ENCODE measurements at regions not wholly inside any gene's neighbourhood (a gene's known extent, or its start where the extent isn't known, plus 50 kb on each side); places are given as distances from the start of the nearest gene placed in this dataset.

DNA sequence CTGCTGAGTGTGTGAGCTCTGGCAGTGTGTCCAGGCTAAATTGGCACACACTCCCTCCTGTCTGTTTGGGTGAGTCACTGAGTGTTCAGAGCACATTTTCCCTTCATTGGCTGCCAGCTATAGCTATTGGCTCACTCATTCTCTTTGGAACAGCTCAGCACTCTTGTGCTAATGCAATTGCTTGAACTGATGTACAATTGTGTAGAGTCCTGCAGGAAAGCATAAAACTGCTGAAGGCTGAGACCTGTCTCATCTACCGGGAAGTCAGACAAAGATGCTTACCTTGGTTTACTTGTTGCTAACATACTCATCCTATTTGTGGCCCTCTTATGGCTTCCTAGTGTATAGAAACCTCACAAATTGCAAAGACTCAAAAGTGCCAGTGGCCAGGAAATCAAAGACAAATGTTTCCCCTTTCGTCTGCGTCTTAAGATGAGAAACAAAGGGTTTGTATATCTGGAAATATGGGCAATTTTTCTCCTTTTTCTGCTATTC is 351.0 kb downstream of the BCKDHB start:
- peak; percentile 78 to 84 for DNase-seq

DNA sequence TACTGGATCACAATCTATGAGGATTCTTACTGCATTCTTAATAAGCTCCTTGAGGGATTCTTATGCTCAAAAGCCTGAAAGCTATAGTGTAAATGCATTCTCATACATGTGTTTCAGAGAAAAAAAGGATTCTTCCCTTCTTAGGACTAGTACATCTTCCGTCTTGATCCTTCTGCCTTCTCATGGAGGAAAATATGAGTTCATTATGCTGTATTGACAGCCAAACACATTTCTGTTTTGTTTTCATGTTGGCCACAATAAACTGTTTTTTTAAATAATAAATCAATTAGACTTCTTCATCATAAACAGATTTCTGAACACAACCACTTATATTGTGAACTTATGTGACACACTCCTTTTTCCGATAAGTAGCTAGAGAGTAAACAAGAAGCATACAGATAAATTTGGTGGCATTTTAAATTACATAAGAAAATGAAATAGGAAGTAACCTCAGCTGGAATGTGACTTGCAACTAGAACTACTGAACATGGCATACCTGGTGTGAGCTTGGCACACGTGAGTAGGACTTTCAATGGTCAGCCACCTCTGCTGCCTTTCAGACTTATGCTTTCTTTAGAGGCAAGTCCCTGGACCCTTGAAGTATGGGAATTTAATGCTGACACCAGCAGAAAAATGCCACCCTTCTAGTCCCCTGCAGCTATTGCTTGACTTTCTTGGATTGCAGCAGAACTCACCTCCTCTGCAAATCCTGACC is 350.4 kb downstream of the BCKDHB start:
- DNase-seq, result no peak

DNA sequence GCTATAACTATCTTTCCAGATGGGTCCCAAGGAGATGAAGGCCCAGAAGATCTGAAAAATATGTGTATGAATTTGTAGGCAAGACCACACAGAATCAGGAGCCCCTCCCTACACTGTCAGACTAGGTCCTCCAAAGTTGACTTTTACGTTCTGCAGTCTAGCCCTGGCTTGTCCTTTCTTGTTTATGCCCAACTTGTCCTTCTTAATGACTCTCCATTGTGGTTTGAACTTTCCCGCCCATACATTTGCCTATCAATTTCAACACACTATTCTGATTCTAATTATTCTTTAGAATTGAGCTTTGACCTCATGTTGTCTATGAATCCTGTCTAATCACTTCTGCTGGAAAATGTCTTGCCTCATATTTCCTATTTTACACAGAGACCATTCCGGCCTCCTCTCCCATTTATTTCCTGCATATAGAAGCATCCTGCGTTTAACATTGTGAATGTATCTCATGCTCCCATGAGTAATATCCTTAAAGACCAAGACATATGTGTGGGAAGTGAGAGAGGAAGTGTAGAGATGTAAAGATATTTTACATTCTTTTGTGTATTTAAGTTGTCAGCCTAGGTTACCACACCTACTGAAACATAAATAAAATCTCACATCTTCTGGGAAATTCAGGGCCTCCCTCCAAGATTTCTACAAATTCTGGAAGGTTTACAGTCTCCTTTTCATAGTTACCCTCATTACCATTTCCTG is 348.3 kb downstream of the BCKDHB start:
- DNase-seq, result no peak

DNA sequence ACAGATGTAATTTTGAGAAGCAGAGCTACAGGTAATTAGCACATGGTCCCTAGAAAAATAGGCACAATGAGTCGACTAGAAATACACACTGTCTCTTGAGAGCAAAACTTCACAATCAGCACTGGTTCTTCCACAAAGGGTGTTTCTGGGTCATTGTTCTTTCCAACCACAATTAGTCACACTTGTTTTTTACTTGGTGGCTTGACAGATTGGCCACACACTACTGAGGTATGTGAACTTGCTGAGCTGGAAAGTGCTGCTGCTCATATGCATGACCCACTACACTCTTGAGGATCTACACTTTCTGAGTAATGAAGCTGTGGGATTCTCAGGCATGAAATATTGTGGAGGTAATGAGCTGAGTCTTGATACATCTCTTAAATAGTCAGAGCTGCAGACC is 347.7 kb downstream of the BCKDHB start:
- no peak for DNase-seq

DNA sequence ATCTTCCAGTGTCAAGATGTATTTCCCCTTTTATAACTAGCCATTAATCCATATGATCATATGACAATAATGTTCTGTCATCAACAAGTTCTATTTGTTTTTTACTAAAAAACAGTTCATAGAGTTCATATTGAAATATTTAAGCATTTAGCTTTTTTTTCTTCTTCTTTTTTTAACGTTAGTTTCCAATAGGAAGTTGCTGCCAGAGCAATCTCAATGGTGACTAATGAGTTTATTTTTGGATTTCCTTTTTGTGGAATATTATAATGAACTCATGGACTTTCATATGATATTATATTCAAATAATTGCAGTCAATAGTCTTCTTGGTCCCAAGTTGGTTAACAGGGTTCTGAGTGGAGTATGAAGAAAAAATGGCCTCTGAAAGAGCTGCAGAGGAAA is 343.3 kb downstream of the BCKDHB start:
- DNase-seq, result no peak

DNA sequence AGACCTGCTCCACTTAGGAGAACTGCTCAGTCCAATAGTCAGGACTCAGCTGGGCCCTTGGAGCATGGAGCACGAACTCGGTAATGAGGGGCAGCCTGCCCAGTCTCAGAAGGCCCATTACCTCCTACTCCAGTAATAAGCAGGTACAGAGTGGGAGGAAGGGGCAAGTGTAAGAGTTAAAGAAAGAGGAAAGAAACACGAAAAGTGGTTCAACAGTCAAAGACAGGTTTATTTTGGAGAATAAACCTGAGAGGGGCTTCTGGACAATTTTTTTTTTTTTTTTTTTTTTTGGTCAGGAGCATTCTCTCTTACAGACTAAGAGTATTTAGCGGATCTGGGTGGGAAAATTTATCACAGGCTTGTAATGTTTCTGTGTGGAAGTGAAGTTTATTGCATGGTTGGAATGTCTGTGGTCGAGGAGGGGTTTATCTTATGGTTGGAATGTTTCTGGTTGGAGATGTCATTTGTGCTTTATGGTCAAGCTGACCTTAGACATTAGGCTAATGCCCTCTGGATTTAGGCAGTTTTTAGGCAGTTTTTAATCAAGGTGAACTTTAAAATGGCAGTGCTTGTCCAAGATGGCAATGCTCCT is 340.1 kb downstream of the BCKDHB start:
- DNase-seq, result no peak

DNA sequence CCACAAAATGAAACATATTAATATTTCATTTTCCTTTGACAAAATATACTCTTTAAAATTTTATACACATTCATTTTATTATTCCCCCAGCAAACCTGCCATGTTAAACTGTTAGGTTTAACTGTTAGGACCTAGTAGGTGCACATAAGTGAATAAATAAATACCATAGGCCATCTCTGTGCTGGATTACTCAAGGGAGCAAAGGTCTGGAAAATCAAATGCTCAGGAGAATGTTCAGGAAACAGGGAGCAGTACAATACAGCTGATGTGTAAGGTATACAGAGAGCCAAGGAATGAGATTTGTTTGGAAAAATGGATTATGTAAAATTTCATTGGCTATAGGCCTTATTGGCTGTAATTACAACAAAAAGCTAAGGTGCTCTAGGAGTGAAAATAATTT is 339.3 kb downstream of the BCKDHB start:
- DNase-seq, result no peak

DNA sequence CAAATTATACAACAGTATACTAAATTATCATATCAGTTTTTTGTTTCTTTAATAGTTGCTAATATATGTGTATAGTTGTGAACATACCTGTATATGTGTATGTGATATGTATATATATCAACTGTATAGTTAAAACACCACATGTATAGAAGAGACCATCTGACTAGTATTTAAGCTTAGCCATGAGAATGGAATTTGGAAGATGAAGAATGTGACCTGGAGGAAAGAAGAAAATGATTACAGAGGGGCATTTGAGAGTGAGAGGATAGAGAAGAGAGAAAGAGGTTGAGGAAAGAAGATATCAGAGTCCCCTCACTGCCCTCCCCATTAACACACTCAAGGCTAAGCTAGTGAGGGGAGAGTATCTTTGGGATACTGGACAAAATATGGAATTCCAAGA is 335.9 kb downstream of the BCKDHB start:
- DNase-seq, result no peak

DNA sequence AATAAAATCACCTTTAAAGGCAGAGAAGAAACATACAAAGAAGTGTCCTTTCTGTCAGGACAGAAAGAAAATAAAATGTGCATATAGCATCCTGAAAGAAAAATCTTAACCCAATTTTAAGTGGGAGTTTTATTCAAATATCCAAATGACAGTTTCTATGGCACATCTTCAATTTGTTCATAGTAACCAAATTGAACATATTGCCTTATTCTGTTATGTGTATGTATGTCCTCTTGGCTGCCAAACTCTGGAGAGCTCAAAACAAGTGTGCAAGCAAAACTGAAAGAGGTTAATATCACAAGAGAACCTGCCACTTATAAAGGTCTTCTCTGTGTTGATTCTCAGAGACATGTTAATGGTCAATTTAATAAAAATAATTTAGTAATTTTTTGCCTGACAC is 334.7 kb downstream of the BCKDHB start:
- no peak for DNase-seq

DNA sequence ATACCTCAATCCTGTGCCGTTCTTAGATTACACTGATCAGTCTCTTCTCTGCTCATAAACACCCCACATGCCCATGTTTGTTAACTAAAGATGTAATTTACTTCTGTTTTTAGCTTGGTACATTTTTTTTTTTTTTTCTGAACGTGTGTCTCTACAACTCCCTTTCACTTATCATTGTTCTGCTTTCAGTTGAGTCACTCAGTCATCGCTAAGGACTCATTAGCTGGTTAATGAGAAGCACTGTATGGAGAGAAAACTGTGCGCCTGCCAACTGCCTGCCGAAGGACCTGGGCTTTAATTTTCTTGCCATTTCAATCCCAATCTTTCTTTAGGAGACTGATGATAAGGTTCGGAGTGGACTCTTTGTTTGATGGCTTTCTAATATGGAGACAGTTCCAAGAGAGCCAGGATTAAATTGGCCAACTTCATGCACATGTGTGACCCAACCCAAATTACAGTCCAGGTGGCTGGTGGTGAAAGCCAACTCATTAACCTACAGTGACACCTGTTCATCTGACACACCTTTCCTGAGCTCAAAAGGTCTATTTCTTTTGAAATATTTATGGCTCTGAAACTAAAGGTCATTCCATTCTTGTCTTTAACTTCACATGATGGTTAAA is 334.1 kb downstream of the BCKDHB start:
- DNase-seq, result no peak

DNA sequence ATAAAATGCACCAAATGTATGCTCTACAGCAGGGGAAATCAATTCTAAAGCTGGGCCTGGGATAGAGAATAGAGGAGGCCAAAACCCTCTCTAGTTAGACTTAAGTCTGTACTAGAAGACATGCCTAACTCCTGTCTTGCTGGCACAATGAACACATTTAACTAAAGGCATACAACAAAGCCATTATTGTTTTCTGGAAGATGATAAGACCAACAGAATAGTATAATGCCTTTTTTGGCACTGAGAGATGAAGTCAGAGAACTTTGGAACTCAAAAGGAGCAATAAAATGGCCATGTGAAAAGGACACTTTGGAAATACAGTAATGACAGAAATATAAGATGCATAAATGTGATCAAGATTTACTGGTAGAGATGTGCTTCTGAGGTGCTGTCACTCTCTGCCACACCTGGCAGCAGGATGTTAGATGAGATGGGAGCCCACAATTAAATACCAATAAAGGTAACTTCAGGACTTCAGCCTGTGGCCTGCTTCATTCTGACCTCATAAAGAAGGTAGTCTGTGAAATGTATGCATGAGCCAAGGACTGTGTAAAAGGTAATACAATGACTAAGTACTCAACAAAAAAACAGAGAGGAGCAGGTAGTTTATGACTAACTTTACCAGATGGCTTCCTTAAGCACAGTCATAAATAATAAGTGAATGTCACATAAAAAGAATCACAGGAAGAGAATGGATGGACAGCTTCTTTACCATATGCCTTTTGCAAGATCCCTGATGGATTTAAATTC is 333.4 kb downstream of the BCKDHB start:
- DNase-seq, result no peak

DNA sequence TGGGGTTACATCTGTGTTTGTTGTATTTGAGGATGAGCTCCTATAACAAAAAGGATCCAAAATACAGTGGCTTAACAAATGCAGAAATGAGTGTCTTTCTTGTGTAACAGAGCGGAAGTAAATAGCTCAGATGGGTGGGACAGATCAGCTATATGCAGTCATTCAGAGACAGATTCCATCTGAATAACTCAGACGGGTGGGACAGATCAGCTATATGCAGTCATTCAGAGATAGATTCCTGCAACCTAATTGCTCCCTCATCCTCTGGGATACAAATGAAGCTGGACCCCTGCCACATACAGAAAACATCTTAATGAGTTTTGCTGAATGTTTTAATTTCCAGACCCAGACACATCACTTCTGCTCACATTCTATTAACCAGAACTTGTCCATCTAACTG is 332.3 kb downstream of the BCKDHB start:
- no peak for DNase-seq

DNA sequence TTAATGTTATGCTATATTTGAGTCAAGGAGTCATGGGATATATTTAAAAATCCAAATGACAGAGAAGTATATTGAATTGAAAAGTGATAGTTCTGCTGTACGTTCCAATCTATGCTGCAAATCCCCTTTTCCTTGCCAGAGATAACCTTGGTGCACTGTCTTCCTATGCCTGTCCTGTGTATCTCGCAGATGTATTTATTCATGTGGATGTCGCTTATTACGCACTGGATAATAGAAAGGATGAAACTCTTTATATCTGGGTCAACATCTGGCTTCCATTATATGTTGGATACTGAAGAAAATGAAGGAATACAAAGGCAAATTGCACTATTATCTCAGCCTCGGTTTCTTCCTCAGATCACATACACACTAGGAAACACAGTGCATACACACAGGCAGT is 331.3 kb downstream of the BCKDHB start:
- no peak for DNase-seq

DNA sequence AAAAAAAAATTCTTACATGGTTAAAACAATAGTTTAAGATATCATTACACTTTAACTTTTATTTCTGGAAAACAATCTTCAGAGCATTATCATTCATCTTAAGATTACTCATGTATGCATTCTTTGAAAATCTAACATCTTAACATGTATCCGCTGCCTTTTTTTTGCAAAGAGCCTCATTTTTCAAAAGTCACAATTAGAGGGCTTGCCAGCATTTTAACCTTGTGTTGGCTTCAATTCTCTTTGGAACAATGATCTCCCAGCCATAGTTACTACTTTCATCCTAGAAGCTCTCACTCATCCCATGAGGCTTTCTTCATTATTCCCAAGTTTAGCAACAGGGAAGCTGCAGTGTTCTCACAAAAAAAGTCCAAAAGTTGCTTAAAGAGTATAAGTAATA is 330.8 kb downstream of the BCKDHB start:
- DNase-seq, result no peak

DNA sequence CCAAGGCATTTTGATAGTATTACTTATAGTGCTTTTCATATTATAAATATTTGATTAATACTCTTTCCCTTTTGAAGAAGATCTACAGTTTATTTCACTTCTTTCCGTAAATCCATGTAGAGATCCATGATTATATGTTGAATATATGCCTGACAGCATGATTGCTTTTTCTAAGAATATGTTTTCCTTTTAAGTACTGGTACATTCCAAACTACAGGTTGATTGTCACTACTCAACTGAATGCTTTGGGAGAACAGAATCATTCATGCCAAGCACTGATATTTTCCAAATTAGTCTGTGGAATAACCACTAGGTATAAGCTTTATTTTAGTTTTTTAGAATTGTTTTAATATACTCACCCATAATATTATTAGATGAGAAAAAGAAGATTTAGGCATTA is 330.2 kb downstream of the BCKDHB start:
- DNase-seq, result no peak

DNA sequence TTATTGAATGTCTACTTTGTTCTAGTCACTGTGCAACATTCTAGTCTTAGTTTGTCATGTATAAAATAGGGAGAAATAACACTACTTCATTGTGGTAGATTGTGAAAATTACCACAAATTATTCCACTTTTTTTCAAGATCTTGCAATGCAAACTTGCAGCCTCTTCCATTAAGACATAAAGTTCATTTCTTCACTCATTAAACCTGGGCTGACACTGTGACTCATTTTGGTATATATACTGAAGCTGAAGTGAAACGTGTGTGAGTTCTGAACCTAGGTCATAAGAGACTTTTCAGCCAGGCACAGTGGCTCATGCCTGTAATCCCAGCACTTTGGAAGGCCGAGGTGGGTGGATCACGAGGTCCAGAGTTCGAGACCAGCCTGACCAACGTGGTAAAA is 329.0 kb downstream of the BCKDHB start:
- DNase-seq, result no peak

DNA sequence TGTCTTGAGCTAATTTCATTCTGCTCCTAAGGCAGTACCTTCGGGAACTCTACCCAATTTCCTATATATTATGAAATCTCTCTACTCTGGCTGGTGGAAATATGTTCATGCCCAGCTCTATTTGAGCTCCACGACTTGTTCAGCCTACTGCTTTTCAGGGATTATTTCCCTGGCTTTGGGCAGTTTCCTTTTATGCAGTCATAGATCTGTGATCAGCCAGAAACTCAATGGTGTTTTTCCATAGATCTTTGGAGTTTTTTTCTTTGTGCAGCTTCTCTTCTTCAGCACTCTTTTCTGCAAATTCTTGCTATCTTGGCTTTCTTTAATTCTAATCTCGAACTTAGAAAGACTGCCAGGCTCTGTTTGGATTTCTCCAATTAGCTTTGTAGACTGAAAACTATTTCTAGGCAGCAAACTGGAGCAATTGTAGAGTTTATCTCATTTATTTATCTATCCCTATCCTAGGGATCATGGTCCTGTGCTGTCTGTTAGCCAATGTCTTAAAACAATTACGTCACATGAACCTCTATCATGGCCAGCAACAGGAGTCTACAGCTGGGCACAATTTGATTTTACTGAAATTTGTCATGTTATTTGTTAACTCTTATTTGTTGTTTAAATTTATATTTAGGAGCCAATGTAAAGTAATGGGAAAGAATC is 328.4 kb downstream of the BCKDHB start:
- DNase-seq, result no peak

DNA sequence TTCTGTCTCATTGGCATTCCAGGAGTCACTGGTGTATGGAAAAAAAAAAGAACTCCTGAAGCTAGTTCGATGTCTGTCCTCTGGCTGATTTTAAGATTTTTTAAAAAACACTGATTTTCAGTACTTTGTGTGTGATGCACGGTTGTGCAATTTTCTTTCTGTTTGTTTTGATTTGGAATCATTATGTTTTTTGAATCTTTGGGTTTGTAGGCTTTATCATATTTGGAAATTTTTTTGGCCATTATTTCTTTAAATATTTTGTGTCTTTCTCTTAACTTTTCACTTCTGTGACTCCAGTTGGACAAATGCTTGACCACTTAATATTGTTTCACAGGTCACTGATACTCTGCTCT is 327.2 kb downstream of the BCKDHB start:
- DNase-seq, result no peak

DNA sequence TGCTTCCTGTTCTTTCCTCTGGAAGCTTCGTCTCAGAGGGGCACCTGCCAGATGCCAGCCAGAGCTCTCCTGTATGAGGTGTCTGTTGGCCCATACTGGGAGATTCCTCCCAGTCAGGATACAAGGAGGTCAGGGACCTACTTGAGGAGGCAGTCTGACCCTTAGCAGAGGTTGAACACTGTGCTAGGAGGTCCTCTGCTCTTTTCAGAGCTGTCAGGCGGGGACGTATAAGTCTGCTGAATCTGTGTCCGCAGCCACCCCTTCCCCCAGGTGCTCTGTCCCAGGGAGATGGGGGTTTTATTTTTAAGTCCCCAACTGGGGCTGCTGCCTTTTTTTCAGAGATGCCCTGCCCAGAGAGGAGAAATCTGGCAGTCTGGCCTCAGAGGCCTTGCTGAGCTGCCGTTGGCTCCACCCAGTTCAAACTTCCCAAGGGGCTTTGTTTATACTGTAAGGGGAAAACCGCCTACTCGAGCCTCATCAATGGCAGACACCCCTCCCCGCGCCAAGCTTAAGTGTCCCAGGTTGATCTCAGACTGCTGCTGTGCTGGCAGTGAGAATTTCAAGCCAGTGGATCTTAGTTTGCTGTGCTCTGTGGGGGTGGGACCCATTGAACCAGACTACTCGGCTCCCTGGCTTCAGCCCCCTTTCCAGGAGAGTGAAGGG is 326.7 kb downstream of the BCKDHB start:
- no peak for DNase-seq

DNA sequence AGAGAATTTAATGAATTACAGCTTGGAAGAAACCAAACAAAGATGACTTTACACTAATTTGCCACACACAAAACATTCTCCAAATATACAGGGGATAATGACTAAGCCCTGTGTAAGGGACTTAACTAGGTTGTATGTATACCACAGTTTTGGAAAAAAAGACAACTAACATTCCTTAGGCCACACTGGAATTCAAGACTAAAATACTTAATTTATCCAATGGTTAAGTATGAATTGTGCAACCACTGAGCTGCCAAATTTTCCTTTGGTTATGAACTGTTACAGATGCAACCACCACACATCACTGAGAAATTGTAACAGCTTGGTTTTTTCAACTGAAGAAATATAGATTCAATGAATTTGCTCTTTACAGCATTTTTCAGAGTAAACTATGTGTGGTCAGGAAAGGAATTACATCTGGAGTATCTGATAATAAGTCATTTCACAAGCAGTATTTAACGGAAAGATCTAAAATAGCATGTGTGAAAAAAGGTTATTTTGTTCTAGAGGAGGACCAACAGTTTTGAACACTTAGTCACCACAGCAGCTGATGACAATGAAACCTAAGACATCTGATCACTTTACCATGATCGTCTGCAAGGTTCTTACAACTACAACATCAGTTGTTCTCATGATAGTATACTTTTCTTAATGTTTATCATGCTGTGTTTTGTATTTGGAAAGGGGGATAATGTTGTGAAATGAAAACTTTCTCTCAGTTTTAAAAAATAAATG is 318.8 kb downstream of the BCKDHB start:
- peak; percentile 54 to 55 for DNase-seq

All from right lung (tissue), 2 donors.